ENCODE measurements at regions not wholly inside any gene's neighbourhood (a gene's known extent, or its start where the extent isn't known, plus 50 kb on each side); places are given as distances from the start of the nearest gene placed in this dataset.
"Not testable (repeated sequence)": the region's sequence is repeated elsewhere in the genome, so short reads cannot be mapped to it uniquely, and the experiment has no call there.

DNA sequence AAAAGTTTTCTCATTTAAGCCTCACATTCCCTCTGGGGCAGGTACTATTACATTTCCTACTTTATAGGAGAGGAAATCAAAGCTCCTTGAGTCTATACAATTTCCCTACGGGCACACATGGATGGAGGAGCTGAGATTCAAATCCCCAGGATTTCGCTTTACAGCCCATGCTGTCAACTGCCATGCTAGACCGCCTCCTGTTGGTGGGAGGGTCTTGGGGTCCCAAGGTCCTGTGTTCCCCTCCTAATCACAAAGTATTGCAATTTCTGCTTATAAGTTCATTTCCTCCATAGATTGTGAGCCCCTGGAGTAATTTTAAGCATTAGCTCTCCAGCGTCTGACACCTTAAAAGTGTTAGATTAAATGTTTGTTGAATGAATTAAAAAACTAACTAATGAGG, 95.9 kb upstream of the SMARCA2 start:
- DNase-seq (ENCODE audit: low spot score), result no peak

- no peak for DNase-seq (ENCODE audit: low spot score)
Observed at GRCh38 chr9:1920386-1920785, 94.8 kb upstream of the SMARCA2 start.

DNA sequence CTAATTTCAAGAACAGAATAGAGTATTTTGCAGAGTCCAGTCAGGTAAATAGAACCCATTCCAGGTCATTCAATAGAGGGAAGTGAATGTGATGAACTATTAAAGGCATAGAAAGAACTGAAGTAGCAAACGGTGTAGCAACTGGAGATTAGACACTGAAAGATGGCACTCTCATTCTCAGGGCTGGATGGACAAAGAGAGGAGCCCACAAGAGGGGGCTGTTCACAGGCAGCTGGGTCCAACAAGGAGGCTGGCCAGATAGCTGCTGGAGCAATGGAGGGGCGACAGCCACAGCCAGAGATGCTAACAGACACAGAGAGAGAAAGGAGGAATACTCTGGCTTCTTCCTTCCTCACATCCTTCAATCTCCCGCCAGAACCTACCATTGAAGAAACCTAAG, 93.1 kb upstream of the SMARCA2 start:
- no peak for DNase-seq (ENCODE audit: low spot score)

- no peak for DNase-seq (ENCODE audit: low spot score)
Observed at GRCh38 chr9:1927546-1927945, 87.6 kb upstream of the SMARCA2 start.

GRCh38 chr9:1929134-1929533, 86.0 kb upstream of the SMARCA2 start:
- DNase-seq (ENCODE audit: low spot score), result no peak

DNA sequence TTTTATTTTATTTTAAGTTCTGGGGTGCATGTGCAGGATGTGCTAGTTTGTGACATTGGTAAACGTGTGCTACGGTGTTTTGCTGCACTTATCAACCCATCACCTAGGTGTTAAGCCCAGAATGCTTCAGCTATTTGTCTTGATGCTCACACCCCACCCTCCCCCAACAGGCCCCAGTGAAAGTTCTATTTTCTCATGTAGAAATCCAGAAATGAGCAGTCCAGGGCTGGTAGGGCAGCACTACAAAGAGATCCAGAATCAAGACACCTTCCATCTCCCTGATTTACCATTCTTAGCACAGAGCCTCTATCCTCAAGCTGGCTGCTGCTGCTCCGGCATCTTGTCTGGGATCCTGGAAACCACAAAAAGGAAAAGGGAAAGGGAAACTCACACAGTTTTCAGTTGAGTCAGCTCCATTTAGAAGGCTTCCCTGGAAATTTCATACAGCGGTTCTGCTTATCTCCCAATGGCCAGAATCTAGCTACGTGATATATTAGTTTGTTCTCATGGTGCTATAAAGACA, 85.4 kb upstream of the SMARCA2 start:
- no peak for DNase-seq (ENCODE audit: low spot score)

GRCh38 chr9:1930245-1930736, 84.9 kb upstream of the SMARCA2 start:
- not testable (repeated sequence) for DNase-seq (ENCODE audit: low spot score)

- DNase-seq (ENCODE audit: low spot score), result no peak
Observed at GRCh38 chr9:1938135-1938534, 77.0 kb upstream of the SMARCA2 start.

DNA sequence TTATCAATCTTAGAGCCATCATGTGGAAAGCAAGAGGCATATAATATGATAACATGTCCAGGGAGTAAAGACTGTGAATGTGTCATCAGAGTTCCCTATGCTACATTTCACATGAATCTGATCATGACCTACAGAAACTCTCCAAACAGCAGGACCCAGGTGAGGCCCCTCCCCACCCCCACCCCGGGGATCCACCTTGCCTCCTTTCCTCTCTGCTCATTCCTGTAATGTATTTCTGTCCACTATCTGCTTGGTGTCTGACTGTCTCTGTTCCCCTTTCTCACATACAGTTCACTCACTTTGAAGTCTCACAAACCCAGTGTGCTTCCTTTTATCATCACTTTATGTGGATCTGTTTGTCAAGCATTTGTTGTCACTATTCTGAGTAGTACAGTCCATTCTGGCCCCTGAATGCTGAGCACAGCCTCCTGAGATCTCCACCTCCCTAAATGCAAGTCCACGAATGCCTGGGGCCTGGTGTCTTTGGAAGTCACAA, 76.4 kb upstream of the SMARCA2 start:
- DNase-seq (ENCODE audit: low spot score), result no peak

DNA sequence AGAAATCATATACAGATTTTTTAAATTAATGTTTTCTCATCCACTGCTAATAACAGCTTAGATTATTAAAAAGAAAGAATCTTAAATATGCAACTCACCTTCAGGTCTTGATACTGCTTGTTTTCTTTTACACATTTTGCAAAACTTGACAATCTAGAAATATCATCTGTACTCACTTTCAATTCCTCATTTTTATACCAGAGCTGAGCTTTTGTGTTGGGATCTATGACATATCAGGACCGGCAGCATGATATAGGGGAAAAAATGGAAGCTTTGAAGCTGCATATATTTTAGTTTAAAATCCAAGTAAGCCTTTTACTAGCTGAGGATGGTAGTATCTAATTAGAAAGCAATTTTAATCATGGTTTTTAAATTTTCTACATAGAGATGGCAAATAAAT, 75.7 kb upstream of the SMARCA2 start:
- no peak for DNase-seq (ENCODE audit: low spot score)

DNA sequence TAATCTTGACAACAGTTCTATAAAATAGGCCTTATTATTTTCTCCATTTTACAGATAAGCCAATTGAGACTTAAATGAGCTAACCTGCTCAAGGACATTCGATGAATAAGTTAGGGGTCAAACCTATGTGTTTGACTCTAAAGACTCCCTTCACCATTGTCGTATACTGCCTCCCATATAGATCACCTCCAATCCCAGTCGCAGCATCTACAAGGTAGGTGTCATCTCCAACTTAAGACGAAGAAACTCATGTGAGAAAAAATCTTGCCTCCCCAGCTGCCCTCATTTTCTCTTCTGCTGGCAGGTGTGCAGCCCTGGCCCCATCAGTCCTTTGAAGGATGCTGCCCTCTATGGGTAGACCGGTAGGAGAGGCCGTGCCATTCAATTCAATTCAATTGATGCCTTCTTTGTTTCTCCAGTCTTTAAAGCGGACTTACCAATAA, 75.2 kb upstream of the SMARCA2 start:
- no peak for DNase-seq (ENCODE audit: low spot score)

GRCh38 chr9:1941989-1942388, 73.2 kb upstream of the SMARCA2 start:
- DNase-seq (ENCODE audit: low spot score), result no peak

GRCh38 chr9:1946526-1947283, 68.4 kb upstream of the SMARCA2 start:
- DNase-seq (ENCODE audit: low spot score), result no peak

DNA sequence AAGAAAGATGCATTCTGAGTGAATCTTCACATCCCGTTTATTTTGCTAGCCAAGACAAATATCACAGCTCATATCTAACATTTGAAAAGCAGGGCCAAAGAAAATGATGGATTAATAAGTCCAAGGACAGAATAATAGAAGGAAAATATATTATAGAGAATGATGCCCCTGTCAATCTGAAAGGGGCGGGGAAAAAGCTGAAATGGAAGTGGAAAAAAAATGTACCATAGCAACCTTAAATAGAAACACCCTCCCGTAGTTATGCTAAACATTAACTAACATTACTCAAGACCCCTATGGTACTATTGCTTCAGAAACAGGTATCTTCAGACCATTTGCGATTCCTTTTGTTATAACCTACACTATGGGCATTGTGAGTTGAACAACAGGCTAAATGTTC, 67.7 kb upstream of the SMARCA2 start:
- no peak for DNase-seq (ENCODE audit: low spot score)

- DNase-seq (ENCODE audit: low spot score), result no peak
Observed at GRCh38 chr9:1948541-1948940, 66.6 kb upstream of the SMARCA2 start.

DNA sequence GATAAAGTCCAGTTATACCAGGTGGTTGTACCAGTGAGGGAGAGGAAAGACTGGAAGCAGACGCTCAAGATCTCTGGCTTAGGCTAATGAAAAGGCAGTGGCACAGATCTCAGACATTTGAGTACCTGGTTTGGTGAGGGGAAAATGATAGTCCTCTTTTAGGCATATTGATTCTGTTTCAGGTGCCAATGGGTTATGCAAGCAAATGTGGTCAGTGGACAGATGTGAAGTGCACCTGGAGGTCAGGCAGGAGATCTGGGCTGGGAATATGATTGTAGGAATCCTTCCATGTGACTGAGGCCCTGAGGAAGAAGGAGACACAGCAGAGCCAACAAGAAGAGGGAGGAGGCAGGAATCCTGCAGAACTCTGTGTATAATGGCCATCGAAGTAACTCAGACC, 63.7 kb upstream of the SMARCA2 start:
- no peak for DNase-seq (ENCODE audit: low spot score)

DNA sequence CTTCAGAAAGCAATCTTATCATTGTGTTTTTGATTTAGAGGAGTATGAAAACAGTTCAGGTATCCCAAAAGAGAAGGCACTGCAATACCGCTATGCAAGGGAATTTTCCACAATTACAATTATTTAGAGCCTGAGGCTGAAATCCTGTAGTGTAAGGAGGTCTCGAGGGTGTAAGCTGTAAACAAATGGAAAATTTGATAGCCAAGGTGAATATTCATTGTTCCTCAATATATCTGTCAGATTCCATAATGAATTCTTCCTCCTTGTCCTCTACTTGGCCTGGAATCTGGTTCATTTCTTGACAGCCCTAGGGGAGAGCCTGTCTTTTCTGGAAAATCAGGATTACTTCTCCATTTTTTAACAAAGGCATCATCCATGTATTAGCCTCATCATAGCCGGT, 63.1 kb upstream of the SMARCA2 start:
- no peak for DNase-seq (ENCODE audit: low spot score)

DNA sequence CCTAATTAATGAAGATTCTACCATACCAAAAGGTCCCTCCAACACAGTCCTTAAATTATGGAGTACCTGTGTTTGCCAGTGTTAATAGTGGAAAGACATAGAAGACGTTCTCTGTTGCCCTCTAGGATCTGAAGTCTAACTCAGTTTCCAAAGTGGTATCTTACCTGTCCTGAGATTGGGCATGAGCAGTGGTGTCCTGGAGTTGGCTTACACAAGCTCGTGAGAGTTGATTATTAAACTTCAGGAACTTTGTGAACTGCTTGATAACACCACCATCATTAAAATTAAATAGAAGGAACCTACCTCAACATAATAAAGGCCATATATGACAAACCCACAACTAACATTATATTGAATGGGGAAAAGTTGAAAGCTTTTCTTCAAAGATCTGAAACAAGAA, 60.9 kb upstream of the SMARCA2 start:
- no peak for DNase-seq (ENCODE audit: low spot score)

DNA sequence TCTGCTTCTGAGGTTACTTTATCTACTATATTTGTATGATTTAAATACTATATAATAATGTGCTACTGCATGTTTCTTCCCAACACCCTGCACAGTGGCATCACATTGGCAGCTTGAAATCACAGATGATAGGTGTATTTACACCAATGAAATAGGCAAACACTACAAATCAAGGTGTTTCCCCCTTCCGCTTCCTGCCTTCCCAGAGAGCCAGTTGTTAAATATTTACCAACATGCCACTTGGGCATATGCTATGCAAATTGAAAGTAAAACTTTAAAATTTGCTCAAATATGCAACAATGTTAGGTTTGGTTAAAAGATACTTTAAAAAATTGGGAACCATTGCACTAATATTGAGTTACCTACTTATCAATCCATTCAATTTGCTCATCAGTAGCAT, 58.2 kb upstream of the SMARCA2 start:
- no peak for DNase-seq (ENCODE audit: low spot score)

- DNase-seq (ENCODE audit: low spot score), result no peak
Observed at GRCh38 chr9:1957856-1958255, 57.3 kb upstream of the SMARCA2 start.

DNA sequence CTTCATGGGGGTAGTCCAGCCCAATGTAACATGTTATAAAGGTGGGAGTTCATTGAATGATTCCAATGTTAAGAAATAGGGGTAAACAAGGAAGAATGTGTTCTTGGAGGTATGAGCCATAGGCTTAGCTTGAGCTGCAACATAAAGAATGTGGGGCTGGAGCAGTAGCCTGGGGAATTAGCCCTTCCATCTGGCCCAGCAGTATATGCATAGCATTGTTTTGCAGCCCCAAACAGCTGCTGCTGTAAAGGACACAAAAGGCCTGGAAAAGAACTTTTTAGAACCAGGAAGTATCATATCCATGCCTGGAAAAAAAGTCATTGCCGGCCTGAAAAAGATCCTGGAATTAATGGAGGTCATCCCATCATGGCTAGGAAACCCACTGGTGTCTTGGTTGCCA, 55.8 kb upstream of the SMARCA2 start:
- no peak for DNase-seq (ENCODE audit: low spot score)

DNA sequence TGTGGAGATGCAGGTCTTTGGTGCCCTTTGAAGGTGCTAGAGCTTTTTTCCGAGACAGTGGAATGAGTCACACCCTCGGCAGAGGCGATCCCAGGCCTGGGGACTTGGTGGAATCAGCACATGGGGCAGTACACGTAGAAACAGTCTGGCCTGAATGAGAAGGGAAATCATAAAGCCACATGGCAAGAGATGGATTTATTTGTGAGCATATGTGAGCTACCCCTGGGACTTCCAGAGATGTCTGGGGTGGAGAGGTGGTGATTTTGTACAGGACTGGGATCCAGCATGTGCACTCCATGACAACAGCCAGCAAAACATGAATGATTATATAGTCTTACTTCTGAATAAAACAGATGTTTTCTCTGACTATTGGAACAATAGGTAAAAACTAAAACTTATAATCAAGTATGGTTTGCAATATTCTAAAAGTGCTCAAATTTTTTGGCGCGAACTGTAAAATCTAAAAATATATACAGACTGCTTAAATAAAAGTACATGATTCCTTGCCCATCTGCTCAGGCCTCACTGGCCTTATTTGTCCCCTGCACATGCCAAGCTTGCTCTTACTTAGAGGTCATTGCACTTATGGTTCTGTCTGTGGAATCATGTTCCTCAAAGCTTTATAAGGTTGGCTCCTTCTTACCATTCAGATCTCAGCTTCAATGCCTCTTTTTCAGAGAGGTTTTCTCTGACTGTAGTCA, 54.7 kb upstream of the SMARCA2 start:
- no peak for DNase-seq (ENCODE audit: low spot score)

DNA sequence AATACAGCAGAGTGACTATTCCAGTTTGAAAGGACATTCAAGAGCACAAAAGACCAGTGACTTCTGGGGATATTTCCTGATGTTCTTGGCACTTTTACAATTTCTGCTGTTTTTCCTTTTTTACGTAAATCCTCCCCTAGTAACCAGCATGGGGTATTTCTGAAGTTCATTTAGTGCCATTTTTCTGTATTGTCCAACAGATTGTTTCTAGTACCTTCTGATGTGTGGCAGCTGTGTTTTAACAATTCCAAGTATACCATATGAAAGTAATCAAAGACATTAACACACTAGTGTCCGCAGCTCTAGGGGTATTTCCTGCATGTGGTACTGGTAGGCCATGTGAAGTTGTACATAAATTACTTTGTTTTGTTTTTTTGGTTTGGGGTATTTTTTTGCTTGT, 53.0 kb upstream of the SMARCA2 start:
- DNase-seq (ENCODE audit: low spot score), result no peak

Measured in hepatic stellate cell (primary cell).